Ammon's horn (tissue), 1 donor: ENCODE measurements at regions not wholly inside any gene's neighbourhood (a gene's known extent, or its start where the extent isn't known, plus 50 kb on each side); places are given as distances from the start of the nearest gene placed in this dataset.
"Not testable (repeated sequence)": the region's sequence is repeated elsewhere in the genome, so short reads cannot be mapped to it uniquely, and the experiment has no call there.

Experiments used
- DNase-seq: peaks from one replicate; pipeline ENCODE4 v3.0.0-alpha.2; 2016; ENCODE audit warnings: low spot score

DNA sequence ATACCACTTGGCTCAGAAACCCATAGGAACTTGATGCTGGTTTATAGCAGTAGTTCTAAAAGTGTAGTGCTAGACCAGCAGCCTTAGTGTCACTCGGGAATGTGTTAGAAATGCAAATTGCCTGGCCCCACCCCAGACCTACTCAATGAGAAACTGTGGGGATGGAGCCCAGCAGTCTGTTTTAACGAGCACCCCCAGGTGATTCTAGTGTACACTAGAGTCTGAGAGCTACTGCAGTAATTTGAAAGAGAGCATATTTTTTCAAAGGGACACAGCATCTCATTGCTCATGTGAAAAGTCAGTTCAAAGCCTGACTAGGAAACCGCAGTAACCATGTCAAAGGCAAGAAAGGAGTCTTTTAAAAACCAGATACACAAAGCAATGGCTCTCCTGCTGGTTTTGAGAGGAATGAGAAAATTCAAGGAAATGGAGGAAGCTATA is 313.4 kb downstream of the SQOR start:
- DNase-seq: no peak

GRCh38 chr15:45958924-45959323 is 324.1 kb downstream of the SQOR start:
- no peak for DNase-seq

DNA sequence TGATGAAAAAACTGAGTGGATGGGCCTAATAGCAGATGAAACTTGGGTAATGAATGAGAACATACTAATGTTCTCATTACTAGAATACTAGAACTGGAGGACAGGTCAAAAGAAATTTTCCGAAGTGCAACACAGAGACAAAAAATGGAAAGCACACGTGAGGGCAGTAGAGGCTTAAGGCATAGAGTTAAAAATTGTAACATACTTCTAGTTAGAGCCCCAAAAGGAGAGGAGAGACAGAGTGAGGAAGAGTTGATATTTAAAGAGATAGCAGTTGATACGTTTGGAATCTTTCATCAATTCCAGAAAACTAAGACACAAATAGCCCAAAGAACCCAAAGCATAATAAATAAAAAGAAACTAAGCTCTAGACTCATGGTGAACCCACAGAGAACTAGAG is 327.9 kb downstream of the SQOR start:
- no peak for DNase-seq

GRCh38 chr15:45970542-45970941 is 335.7 kb downstream of the SQOR start:
- no peak for DNase-seq

- no peak for DNase-seq
Observed at GRCh38 chr15:45980366-45980765, 345.5 kb downstream of the SQOR start.

GRCh38 chr15:45981625-45982024 is 346.8 kb downstream of the SQOR start:
- no peak for DNase-seq

DNA sequence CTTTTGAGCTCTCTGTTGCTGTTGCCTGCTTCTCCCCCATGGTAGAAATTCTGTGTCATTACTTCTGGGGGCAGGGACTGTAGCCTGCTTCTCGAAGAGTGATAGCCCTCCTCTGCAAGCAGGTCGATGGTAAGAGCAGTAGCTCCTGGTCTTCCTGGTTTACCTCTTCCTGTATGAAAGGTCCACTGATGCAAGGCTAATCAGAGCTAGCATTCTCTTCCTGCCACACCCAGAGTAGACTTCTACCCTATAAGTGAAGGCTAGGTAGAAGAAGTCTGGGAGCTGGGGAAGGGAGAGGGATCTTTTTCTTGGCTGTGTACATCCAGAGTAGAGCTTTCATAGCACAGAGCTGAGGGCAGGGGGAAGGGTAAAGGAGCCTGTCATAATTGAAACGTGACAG is 357.0 kb downstream of the SQOR start:
- DNase-seq: no peak

DNA sequence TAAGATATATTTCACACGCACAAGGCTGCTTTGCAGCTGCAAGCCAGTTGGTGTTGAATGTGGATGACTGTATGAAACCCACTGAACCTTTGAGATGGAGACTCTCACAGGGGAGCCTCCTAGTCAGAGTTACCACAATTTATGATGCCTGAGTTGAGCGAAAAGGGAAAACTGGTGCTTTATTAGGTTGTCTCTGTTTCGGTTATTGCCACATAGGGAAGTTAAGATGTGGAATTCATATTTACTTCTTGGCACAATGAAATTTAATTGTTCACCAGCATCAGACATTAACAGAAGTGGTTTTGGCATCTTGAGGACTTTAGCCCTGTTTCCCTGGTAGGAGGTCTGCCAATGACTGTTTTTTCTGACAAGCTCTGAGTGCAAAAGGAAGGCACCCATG is 358.2 kb downstream of the SQOR start:
- DNase-seq: no peak

DNA sequence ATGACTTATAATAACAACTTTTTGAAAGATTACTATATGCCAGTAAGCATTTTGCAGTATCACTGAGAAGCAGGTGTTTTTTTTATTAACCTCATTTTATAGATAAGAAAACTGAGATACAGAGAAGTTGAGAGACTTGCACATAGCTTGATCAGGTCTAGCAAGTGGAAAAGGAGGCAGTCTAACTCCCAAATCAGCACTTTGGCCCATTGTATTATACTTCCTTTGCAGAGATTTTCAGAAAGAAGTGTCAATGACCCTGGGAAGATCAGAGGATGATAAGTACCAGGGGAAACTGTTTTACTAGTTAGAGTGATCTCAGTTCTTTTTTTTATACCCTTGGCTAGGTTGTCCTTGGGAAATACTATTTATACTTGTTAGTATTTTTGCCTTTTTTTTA is 358.7 kb downstream of the SQOR start:
- no peak for DNase-seq

DNA sequence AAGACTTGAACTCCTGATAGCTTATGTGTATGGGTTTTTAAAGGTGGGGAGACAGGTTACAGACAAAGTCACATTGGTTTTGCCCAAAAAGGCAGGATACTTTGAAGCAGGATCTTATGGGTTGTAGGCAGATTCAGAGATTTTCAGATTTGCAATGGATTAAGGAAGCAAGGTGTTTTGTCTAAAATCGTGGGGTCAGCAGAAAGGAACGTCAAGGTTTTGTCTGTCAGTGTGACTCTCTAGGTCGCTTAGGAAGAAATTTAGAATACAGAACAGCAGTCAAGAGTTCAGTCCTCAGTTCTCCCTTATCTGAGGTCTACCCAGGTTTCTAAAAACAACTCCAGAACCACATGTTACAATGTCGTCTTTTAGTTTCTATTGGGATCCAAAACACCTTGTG is 361.0 kb downstream of the SQOR start:
- no peak for DNase-seq

GRCh38 chr15:46014532-46014931 is 379.7 kb downstream of the SQOR start:
- DNase-seq: no peak

DNA sequence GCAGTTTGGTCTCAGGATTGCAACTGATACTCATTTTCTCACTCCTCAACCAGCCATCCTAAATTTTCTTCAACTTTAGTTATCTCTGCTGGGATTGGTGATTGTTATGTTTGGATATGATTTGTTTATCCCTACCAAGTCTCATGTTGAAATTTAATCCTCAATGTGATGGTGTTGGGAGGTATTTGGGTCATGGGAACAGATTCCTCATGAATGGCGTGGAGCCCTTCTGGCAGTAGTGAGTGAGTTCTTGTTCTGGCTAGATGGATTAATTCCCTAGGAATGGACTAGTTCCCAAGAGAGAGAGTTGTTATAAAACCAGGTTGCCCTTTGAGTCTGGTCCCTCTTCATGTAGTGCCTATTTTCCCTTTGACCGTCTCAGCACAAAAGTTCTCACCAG is 399.9 kb downstream of the SQOR start:
- DNase-seq: no peak

- no peak for DNase-seq
Observed at GRCh38 chr15:46039703-46040102, 404.9 kb downstream of the SQOR start.

DNA sequence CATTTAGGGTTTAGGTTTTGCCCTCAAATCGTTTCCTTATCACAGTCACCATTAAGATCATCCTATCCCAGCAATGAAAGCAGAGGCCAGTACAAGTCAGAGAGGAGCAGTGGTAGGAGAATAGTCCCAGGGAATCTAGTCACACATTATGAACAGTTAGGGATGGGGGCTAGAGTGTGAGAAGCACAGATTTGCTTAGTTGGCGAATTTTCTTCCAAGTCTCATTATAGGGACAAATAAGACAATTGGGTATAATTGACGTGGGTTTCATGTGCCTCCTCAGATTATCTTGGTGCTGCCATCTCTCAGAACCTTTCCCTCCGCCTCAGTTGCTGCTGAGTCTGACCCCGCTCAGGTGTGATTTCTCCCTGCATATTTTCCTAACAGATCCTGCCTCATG is 407.1 kb downstream of the SQOR start:
- DNase-seq: no peak

GRCh38 chr15:46059921-46060594 is 425.2 kb downstream of the SQOR start:
- no peak for DNase-seq

- no peak for DNase-seq
Observed at GRCh38 chr15:46061002-46061401, 426.2 kb downstream of the SQOR start.

DNA sequence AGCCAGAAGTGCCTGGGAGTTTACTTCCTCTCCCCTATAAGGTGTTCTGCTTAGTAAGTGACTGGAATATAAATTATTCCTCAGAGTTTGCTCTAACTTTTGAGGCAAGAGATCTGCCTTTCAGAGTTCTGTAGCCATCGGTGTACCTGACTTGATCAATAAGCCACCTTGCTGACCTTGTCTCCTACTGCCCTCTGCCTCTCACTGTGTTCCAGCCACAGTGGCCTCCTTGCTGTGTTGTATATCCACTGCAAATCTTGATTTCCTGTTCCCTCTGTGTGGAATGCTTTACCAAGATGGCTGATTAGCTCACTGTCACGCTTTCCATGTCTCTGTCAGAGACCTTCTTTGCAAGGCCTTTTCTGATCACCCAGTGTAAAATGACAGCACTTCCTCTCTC is 442.4 kb downstream of the SQOR start:
- no peak for DNase-seq

DNA sequence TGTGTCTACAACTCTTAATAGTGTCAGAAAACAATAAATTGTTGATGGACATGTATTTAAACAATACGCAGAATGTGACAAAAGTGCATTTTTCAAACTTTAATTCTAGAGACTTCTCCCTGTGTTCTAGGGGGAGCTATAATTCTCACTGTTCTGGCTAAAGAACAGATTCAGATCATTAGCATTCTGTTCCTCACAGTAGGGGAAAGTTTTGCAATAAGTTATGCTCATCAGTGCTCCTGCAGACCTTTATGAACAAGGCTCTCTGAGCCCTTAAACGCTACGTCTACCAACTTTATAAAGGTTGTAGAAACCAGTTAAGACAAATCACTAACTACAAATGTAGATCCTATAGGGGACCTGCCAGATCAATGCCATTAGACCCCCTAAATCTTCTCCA is 444.2 kb downstream of the SQOR start:
- no peak for DNase-seq

GRCh38 chr15:46080016-46080415 is 445.2 kb downstream of the SQOR start:
- DNase-seq: peak; percentile 8

- DNase-seq: no peak
Observed at GRCh38 chr15:46088486-46089445, 453.9 kb downstream of the SQOR start.

DNA sequence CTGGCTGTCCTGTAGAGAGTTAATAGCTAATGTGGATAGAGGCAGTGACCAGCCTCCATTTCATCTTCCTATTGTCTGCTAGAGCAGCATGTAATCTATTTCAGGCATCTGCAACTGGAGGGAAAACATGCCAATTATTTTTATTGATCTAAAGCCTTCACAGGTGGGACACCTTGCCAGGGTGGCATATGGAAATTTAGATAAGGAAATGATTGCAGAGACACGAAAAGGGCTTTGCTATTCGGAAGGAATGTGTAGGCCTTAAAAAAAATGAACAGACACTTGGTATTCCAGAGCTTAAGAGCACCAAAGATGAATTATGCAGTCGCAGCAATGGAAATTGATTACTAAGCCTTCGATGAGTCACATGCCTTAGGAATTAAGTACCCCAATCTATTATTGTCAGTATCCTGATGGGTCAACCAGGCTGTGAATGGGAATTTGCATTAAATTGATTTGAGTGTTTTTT is 454.7 kb downstream of the SQOR start:
- DNase-seq: no peak

GRCh38 chr15:46091860-46092450 is 457.1 kb downstream of the SQOR start:
- DNase-seq: peak; percentile 33

GRCh38 chr15:46098006-46098405 is 463.2 kb downstream of the SQOR start:
- DNase-seq: not testable (repeated sequence)
